ENCODE measurements at regions not wholly inside any gene's neighbourhood (a gene's known extent, or its start where the extent isn't known, plus 50 kb on each side); places are given as distances from the start of the nearest gene placed in this dataset.

- TF ChIP-seq CTCF (tag by site-specific recombination; IDR thresholded peaks at IDR 0.05) (no peak), IKZF3 (tag by site-specific recombination; IDR thresholded peaks at IDR 0.05) (no peak), SETDB1 (IDR thresholded peaks at IDR 0.05; ENCODE audit: insufficient read length, low read length) (no peak), ZNF585B (tag by site-specific recombination; IDR thresholded peaks at IDR 0.05) (no peak), YY1 (tag by site-specific recombination; IDR thresholded peaks at IDR 0.05) (no peak)
- TF ChIP-seq, protein P1, sequence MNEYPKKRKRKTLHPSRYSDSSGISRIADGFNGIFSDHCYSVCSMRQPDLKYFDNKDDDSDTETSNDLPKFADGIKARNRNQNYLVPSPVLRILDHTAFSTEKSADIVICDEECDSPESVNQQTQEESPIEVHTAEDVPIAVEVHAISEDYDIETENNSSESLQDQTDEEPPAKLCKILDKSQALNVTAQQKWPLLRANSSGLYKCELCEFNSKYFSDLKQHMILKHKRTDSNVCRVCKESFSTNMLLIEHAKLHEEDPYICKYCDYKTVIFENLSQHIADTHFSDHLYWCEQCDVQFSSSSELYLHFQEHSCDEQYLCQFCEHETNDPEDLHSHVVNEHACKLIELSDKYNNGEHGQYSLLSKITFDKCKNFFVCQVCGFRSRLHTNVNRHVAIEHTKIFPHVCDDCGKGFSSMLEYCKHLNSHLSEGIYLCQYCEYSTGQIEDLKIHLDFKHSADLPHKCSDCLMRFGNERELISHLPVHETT (tag by site-specific recombination; IDR thresholded peaks at IDR 0.05): no peak
These were observed 79.1 kb upstream of the IER5L start for GRCh38 chr9:129256959-129257713.
